WTC11 (cell line): ENCODE measurements at regions not wholly inside any gene's neighbourhood (a gene's known extent, or its start where the extent isn't known, plus 50 kb on each side); places are given as distances from the start of the nearest gene placed in this dataset.

Experiments used
- CREM ChIP-seq: sonication (generic); formaldehyde crosslinking; IDR thresholded peaks from 2 replicates; pipeline ENCODE4 v1.8.1; 2022; ENCODE audit warnings: mild to moderate bottlenecking, missing genetic modification reagents, moderate library complexity
- CTCF ChIP-seq: fragments of 200-600 bp; IDR thresholded peaks from 2 replicates; pipeline ENCODE4 v1.8.0; 2022; ENCODE audit warnings: antibody characterized with exemption
- MXD4 ChIP-seq: fragments of 250-450 bp; sonication (Bioruptor Pico); IDR thresholded peaks from 2 replicates; pipeline ENCODE4 v1.8.0; 2021; ENCODE audit warnings: mild to moderate bottlenecking, moderate library complexity, borderline replicate concordance
- NFYB ChIP-seq: sonication (generic); formaldehyde crosslinking; conservative IDR thresholded peaks from 2 replicates; pipeline ENCODE4 v1.8.0; 2022; ENCODE audit warnings: low read depth, missing genetic modification reagents
- TF ChIP-seq, protein P1 (sequence below): sonication (generic); formaldehyde crosslinking; conservative IDR thresholded peaks from 2 replicates; pipeline ENCODE4 v1.8.1; 2022; ENCODE audit warnings: mild to moderate bottlenecking, missing genetic modification reagents
- TF ChIP-seq, protein P2 (sequence below): sonication (generic); formaldehyde crosslinking; IDR thresholded peaks from 2 replicates; pipeline ENCODE4 v1.8.0; 2022; ENCODE audit warnings: mild to moderate bottlenecking, missing genetic modification reagents

GRCh38 chr3:160127308-160127707, 97.9 kb upstream of the C3orf80 start:
- TF ChIP-seq CTCF: no peak
- TF ChIP-seq, protein P1, sequence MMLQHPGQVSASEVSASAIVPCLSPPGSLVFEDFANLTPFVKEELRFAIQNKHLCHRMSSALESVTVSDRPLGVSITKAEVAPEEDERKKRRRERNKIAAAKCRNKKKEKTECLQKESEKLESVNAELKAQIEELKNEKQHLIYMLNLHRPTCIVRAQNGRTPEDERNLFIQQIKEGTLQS (CRISPR knock-in tag): no peak
- no peak for TF ChIP-seq CREM (CRISPR knock-in tag)
- no peak for TF ChIP-seq NFYB (CRISPR knock-in tag)
- TF ChIP-seq, protein P2, sequence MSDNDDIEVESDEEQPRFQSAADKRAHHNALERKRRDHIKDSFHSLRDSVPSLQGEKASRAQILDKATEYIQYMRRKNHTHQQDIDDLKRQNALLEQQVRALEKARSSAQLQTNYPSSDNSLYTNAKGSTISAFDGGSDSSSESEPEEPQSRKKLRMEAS (CRISPR knock-in tag): no peak
- TF ChIP-seq MXD4: no peak
